Ovary (tissue), 7 donors: ENCODE measurements at regions not wholly inside any gene's neighbourhood (a gene's known extent, or its start where the extent isn't known, plus 50 kb on each side); places are given as distances from the start of the nearest gene placed in this dataset.

ENCODE experiments used
- DNase-seq, 5 donors: peaks; one replicate each; pipeline ENCODE4 v3.0.0-alpha.2; 2019 to 2020
- H3K27ac ChIP-seq, 2 donors: fragments of 200-600 bp; one replicate each; pipeline versions ENCODE4 v1.5.1 to v1.8.0; 2019 to 2022
- H3K27me3 ChIP-seq: fragments of 200-600 bp; one replicate; pipeline ENCODE4 v1.8.0; 2022
- H3K36me3 ChIP-seq: fragments of 200-600 bp; sonication (generic); one replicate; pipeline ENCODE4 v1.5.1; 2019
- H3K4me1 ChIP-seq: one replicate; pipeline ENCODE4 v1.8.1; 2013; ENCODE audit warnings: mild to moderate bottlenecking, moderate library complexity; ENCODE audit not compliant: insufficient read depth
- H3K4me3 ChIP-seq: fragments of 200-600 bp; sonication (generic); one replicate; pipeline ENCODE4 v1.5.1; 2017
- H3K9me3 ChIP-seq, 2 donors: fragments of 200-600 bp in 1 of 2; sonication (generic) in 1 of 2; one replicate each; pipeline versions ENCODE4 v1.5.1 to v1.8.1; 2013 to 2019; ENCODE audit warnings: mild to moderate bottlenecking in 1 of 2, moderate library complexity in 1 of 2
- EP300 ChIP-seq: sonication (generic); formaldehyde crosslinking; IDR thresholded peaks from one replicate; pipeline ENCODE4 v1.6.1; 2017; ENCODE audit warnings: antibody characterized with exemption
- POLR2A ChIP-seq: fragments of 450-650 bp; IDR thresholded peaks from one replicate; pipeline ENCODE4 v1.6.1; 2017; ENCODE audit warnings: antibody characterized with exemption, mild to moderate bottlenecking, moderate library complexity
- WGBS, 3 donors: extraction: QIAGEN DNeasy Blood & Tissue Kit in 1 of 3; methylation state at CpG; one replicate each; pipeline versions ENCODE4 v1.1.5 to v1.1.7; 2013 to 2017; 5-methylcytosine and 5-hydroxymethylcytosine counted together
- intact Hi-C, 4 donors: fragments of 100-400 bp; cut with DNase I; formaldehyde crosslinking; loops; one replicate each; pipeline versions ENCODE4 v1.11.0 to v1.15.1; 2022 to 2023
- TF ChIP-seq, protein P1 (sequence below), 3 donors: fragments of 450-650 bp in 2 of 3; fragments of 200-600 bp in 1 of 3; IDR thresholded peaks; one replicate each; pipeline versions ENCODE4 v1.5.1 to v1.8.0; 2016 to 2022; ENCODE audit warnings: antibody characterized with exemption in 3 of 3, mild to moderate bottlenecking in 1 of 3
- donor health status: DM: no; HTN: no; CAD: no; lungs with moderate emphysema.
- donor health status: DM: no; HTN: no; CAD: no.
- donor health status: Bipolar disorder and iron deficiency.
- donor health status: DM: no; HTN: no; CAD: no.
- donor health status: DM: yes; HTN: yes; CAD: no.

DNA sequence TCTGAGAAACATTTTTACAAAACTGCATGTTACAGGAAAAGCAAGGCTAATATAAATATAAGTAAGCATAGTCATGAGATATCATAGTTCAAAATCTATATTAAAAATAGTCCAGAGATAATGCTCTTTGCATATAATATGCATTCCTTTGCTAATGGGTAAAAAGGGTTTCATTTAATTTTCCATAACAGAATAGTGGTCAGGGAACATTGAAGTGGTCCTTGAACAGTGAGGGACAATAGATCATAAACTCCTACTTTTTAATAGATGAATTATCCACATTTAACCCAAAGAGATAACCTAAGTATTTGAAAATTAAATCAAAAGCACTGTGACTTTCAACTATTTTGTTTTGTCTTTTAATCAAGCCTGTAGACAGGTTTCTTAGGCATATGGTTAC is 243.1 kb upstream of the ADGRB3 start:
- no peaks in the 10 kb centered on the region for H3K27me3 ChIP-seq
- no peak overlapping the region for H3K27ac ChIP-seq
- intact Hi-C loops, result no loop called here
- TF ChIP-seq EP300 (no peak), POLR2A (no peak)
- TF ChIP-seq, protein P1, sequence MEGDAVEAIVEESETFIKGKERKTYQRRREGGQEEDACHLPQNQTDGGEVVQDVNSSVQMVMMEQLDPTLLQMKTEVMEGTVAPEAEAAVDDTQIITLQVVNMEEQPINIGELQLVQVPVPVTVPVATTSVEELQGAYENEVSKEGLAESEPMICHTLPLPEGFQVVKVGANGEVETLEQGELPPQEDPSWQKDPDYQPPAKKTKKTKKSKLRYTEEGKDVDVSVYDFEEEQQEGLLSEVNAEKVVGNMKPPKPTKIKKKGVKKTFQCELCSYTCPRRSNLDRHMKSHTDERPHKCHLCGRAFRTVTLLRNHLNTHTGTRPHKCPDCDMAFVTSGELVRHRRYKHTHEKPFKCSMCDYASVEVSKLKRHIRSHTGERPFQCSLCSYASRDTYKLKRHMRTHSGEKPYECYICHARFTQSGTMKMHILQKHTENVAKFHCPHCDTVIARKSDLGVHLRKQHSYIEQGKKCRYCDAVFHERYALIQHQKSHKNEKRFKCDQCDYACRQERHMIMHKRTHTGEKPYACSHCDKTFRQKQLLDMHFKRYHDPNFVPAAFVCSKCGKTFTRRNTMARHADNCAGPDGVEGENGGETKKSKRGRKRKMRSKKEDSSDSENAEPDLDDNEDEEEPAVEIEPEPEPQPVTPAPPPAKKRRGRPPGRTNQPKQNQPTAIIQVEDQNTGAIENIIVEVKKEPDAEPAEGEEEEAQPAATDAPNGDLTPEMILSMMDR (IDR thresholded peaks at IDR 0.05), result no peak
- H3K9me3 ChIP-seq, result no peaks in the 10 kb centered on the region
- no peaks in the 10 kb centered on the region for H3K36me3 ChIP-seq
- H3K4me3 ChIP-seq, result no peak overlapping the region
- H3K4me1 ChIP-seq, result no peaks in the 10 kb centered on the region
- no peak for DNase-seq

GRCh38 chr6:68372991-68373390 is 262.1 kb upstream of the ADGRB3 start:
- no peak for DNase-seq
- intact Hi-C loops, result no loop called here
- Histone ChIP-seq H3K27me3 (no peaks in the 10 kb centered on the region), H3K36me3 (no peaks in the 10 kb centered on the region), H3K4me3 (no peak overlapping the region), H3K9me3 (no peaks in the 10 kb centered on the region), H3K4me1 (no peaks in the 10 kb centered on the region), H3K27ac (no peak overlapping the region)
- TF ChIP-seq POLR2A, result no peak
- TF ChIP-seq EP300, result no peak
- TF ChIP-seq, protein P1 (IDR thresholded peaks at IDR 0.05), result no peak
- WGBS, 3 donors, result 70 to 82% (median 70%) methylated on average over 5 of the region's 5 CpGs

- Histone ChIP-seq H3K27ac (no peak overlapping the region), H3K4me3 (no peak overlapping the region), H3K9me3 (no peaks in the 10 kb centered on the region), H3K36me3 (no peaks in the 10 kb centered on the region), H3K4me1 (no peaks in the 10 kb centered on the region), H3K27me3 (no peaks in the 10 kb centered on the region)
- 81 to 88% (median 85%) methylated on average over 1 of the region's 1 CpG for WGBS, 3 donors
- DNase-seq, result no peak
- intact Hi-C loops, result no loop called here
- TF ChIP-seq POLR2A, result no peak
- TF ChIP-seq, protein P1 (IDR thresholded peaks at IDR 0.05), result no peak
- no peak for TF ChIP-seq EP300
Measured at GRCh38 chr6:68368845-68369244, 266.2 kb upstream of the ADGRB3 start.

DNA sequence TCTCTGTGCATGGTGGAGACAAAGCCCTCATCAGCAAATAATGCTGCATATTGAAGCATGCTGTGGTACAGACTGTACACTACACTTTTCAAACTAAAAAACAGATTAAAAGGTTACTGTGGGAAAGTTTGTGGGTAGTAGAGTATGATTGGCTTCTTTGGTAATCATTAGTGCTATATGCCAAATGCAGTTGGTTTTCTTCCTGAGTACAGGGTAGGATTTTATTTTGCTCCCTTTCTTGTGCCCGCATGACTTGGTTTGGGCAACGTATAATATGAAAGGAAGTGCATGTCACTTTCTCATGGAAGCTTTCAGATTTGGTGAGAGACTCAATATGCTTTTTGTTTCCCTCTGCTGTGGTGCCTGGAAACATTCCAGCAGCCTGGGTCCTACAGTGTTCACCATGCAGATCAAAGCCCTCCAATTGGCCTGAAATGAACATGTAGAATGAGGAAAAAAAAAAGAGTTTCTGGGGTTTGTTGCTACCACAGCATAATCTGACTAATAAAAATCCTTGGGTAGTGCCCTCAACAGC is 270.7 kb upstream of the ADGRB3 start:
- Histone ChIP-seq H3K4me1 (no peaks in the 10 kb centered on the region), H3K27ac (no peak overlapping the region), H3K36me3 (no peaks in the 10 kb centered on the region), H3K4me3 (no peak overlapping the region), H3K9me3 (no peaks in the 10 kb centered on the region), H3K27me3 (no peaks in the 10 kb centered on the region)
- intact Hi-C loops, result no loop called here
- TF ChIP-seq EP300 (no peak), POLR2A (no peak)
- TF ChIP-seq, protein P1 (IDR thresholded peaks at IDR 0.05), result no peak
- DNase-seq, result no peak
- WGBS, 3 donors, result 55 to 69% (median 58%) methylated on average over 2 of the region's 2 CpGs
